H1 (cell line): ENCODE measurements at regions not wholly inside any gene's neighbourhood (a gene's known extent, or its start where the extent isn't known, plus 50 kb on each side); places are given as distances from the start of the nearest gene placed in this dataset.

ENCODE experiments used
- CTCF ChIA-PET: fragments of 300-600 bp; sonication (Branson Sonifier 250); formaldehyde crosslinking; loops from one replicate; lab custom pipeline; 2021; ENCODE audit not compliant: partially characterized antibody; lab: Charles Lee
- POLR2A ChIA-PET: fragments of 300-600 bp; sonication (Branson Sonifier 250); formaldehyde crosslinking; loops from one replicate; lab custom pipeline; 2021; ENCODE audit warnings: inconsistent platforms; ENCODE audit not compliant: partially characterized antibody; lab: Charles Lee
- DNase-seq, 2 experiments: peaks; one replicate each; pipeline versions ENCODE4 v3.0.0 to v3.0.0-alpha.2; 2010 to 2022; ENCODE audit warnings: low spot score in 2 of 2, low read depth in 1 of 2, mixed read lengths in 1 of 2
- FAIRE-seq: peaks from 2 replicates; lab custom pipeline; 2011; peaks lifted over from hg19 to GRCh38; lab: Jason Lieb, UNC
- H2AFZ ChIP-seq: 2 replicates; pipeline ENCODE4 v1.8.1; 2012; ENCODE audit warnings: low read length, inconsistent platforms
- H2AK5ac ChIP-seq: 2 replicates; pipeline ENCODE4 v1.6.1; 2013; ENCODE audit warnings: low read depth, low read length
- H2BK120ac ChIP-seq: replicated peaks from 2 replicates; pipeline ENCODE3; 2013; ENCODE audit warnings: low read depth, low read length, inconsistent platforms
- H2BK12ac ChIP-seq: 2 replicates; pipeline ENCODE4 v1.6.1; 2013; ENCODE audit warnings: low read depth, low read length
- H2BK15ac ChIP-seq: 2 replicates; pipeline ENCODE4 v1.6.1; 2013; ENCODE audit warnings: low read length
- H2BK20ac ChIP-seq: 2 replicates; pipeline ENCODE4 v1.6.1; 2013; ENCODE audit warnings: low read length
- H2BK5ac ChIP-seq: 2 replicates; pipeline ENCODE4 v1.6.1; 2013; ENCODE audit warnings: low read depth, low read length
- H3K14ac ChIP-seq: 2 replicates; pipeline ENCODE4 v1.6.1; 2013; ENCODE audit warnings: inconsistent platforms; ENCODE audit not compliant: insufficient read length
- H3K18ac ChIP-seq: 2 replicates; pipeline ENCODE4 v1.6.1; 2013; ENCODE audit warnings: low read length; ENCODE audit errors: extremely low read depth
- H3K23ac ChIP-seq: 2 replicates; pipeline ENCODE4 v1.6.1; 2013; ENCODE audit warnings: inconsistent platforms; ENCODE audit not compliant: insufficient read length
- H3K23me2 ChIP-seq: 2 replicates; pipeline ENCODE4 v1.6.1; 2013; ENCODE audit warnings: low read depth, low read length
- H3K27ac ChIP-seq: 2 replicates; pipeline ENCODE4 v1.6.1; 2011; ENCODE audit warnings: low read depth, low read length, inconsistent platforms
- H3K27me3 ChIP-seq, 4 experiments: replicated peaks in 1 of 4; 1 replicate in 1 of 4; 2 replicates in 3 of 4; pipeline versions ENCODE4 v1.6.1 to v1.8.1; 2011 to 2013; ENCODE audit warnings: low read length in 3 of 4, mild to moderate bottlenecking in 3 of 4, inconsistent platforms in 2 of 4, mixed read lengths in 2 of 4, moderate library complexity in 1 of 4; ENCODE audit not compliant: control insufficient read depth in 3 of 4, insufficient read depth in 3 of 4; ENCODE audit errors: extremely low read depth in 1 of 4
- H3K36me3 ChIP-seq, 4 experiments: 2 replicates each; pipeline versions ENCODE4 v1.6.1 to v1.8.1; 2011 to 2013; ENCODE audit warnings: mild to moderate bottlenecking in 4 of 4, low read length in 3 of 4, moderate library complexity in 2 of 4, control low read depth in 1 of 4, inconsistent platforms in 1 of 4; ENCODE audit not compliant: insufficient read depth in 4 of 4, control insufficient read depth in 2 of 4
- H3K4ac ChIP-seq: replicated peaks from 2 replicates; pipeline ENCODE3; 2013; ENCODE audit warnings: low read length, low read depth, mixed read lengths, inconsistent platforms; ENCODE audit not compliant: insufficient read length
- H3K4me1 ChIP-seq, 4 experiments: replicated peaks in 1 of 4; 1 replicate in 1 of 4; 2 replicates in 3 of 4; pipeline versions ENCODE4 v1.6.1 to v1.8.1; 2011 to 2013; ENCODE audit warnings: low read length in 3 of 4, inconsistent platforms in 2 of 4, mixed read lengths in 1 of 4; ENCODE audit not compliant: insufficient read depth in 4 of 4, control insufficient read depth in 3 of 4
- H3K4me2 ChIP-seq, 2 experiments: 2 replicates each; pipeline versions ENCODE4 v1.6.1 to v1.8.1; 2011 to 2013; ENCODE audit warnings: low read depth in 2 of 2, low read length in 2 of 2, control low read depth in 1 of 2, inconsistent platforms in 1 of 2, mild to moderate bottlenecking in 1 of 2; ENCODE audit not compliant: insufficient read depth in 1 of 2
- H3K4me3 ChIP-seq, 4 experiments: fragments of 200-600, 300-600 bp in 1 of 4; sonication (generic), shearing (Covaris generic), sonication (Bioruptor Twin) in 1 of 4; 2 replicates each; pipeline versions ENCODE4 v1.5.1 to v1.8.1; 2011 to 2016; ENCODE audit warnings: low read length in 4 of 4, low read depth in 3 of 4, control low read depth in 2 of 4, inconsistent platforms in 2 of 4, mild to moderate bottlenecking in 2 of 4, mixed read lengths in 1 of 4, moderate library complexity in 1 of 4; ENCODE audit not compliant: insufficient read depth in 2 of 4; ENCODE audit errors: extremely low read depth in 1 of 4
- H3K56ac ChIP-seq: replicated peaks from 2 replicates; pipeline ENCODE3; 2013; ENCODE audit warnings: low read depth, mild to moderate bottlenecking, mixed read lengths, low read length, inconsistent platforms; ENCODE audit not compliant: insufficient read length
- H3K79me1 ChIP-seq: 2 replicates; pipeline ENCODE4 v1.6.1; 2013; ENCODE audit warnings: low read depth, low read length, control low read depth
- H3K79me2 ChIP-seq, 2 experiments: 2 replicates each; pipeline versions ENCODE4 v1.6.1 to v1.8.1; 2012 to 2013; ENCODE audit warnings: low read length in 2 of 2, mild to moderate bottlenecking in 2 of 2, inconsistent platforms in 1 of 2; ENCODE audit not compliant: insufficient read depth in 2 of 2, control insufficient read depth in 1 of 2
- H3K9ac ChIP-seq, 4 experiments: replicated peaks in 1 of 4; 1 replicate in 1 of 4; 2 replicates in 3 of 4; pipeline versions ENCODE4 v1.6.1 to v1.8.1; 2011 to 2013; ENCODE audit warnings: low read depth in 3 of 4, low read length in 3 of 4, control low read depth in 2 of 4, mild to moderate bottlenecking in 2 of 4, moderate library complexity in 2 of 4, inconsistent platforms in 1 of 4; ENCODE audit errors: extremely low read depth in 1 of 4
- H3K9me3 ChIP-seq, 2 experiments: 2 replicates each; pipeline versions ENCODE4 v1.6.1 to v1.8.1; 2012 to 2013; ENCODE audit warnings: mild to moderate bottlenecking in 2 of 2, moderate library complexity in 2 of 2, control low read depth in 1 of 2, inconsistent platforms in 1 of 2, low read depth in 1 of 2, low read length in 1 of 2, mixed read lengths in 1 of 2; ENCODE audit not compliant: insufficient read depth in 2 of 2
- H4K20me1 ChIP-seq, 2 experiments: replicated peaks in 1 of 2; 2 replicates each; pipeline versions ENCODE3 to v1.8.1; 2011 to 2013; ENCODE audit warnings: inconsistent platforms in 2 of 2, low read length in 2 of 2, mild to moderate bottlenecking in 1 of 2; ENCODE audit not compliant: insufficient read depth in 2 of 2, control insufficient read depth in 1 of 2
- H4K5ac ChIP-seq: 2 replicates; pipeline ENCODE4 v1.6.1; 2013; ENCODE audit warnings: low read length, low read depth, mixed read lengths, inconsistent platforms; ENCODE audit not compliant: insufficient read length
- H4K8ac ChIP-seq: 2 replicates; pipeline ENCODE4 v1.8.0; 2013; ENCODE audit warnings: mild to moderate bottlenecking, moderate library complexity, low read length, inconsistent platforms; ENCODE audit not compliant: insufficient read depth; ENCODE audit errors: extremely low read depth
- H4K91ac ChIP-seq: replicated peaks from 2 replicates; pipeline ENCODE3; 2013; ENCODE audit warnings: low read length, mixed read lengths, inconsistent platforms; ENCODE audit not compliant: insufficient read length
- EP300 ChIP-seq, 2 experiments: IDR thresholded peaks; 1 replicate in 1 of 2; 2 replicates in 1 of 2; pipeline ENCODE4 v1.6.1; 2011 to 2012; ENCODE audit warnings: low read depth in 2 of 2, low read length in 2 of 2, mild to moderate bottlenecking in 2 of 2, borderline replicate concordance in 1 of 2, inconsistent platforms in 1 of 2, moderate library complexity in 1 of 2
- RAD21 ChIP-seq, 2 experiments: IDR thresholded peaks in 1 of 2; conservative IDR thresholded peaks in 1 of 2; 2 replicates each; pipeline ENCODE4 v1.6.1; 2011; ENCODE audit warnings: low read depth in 2 of 2, low read length in 2 of 2, improper control_type of control experiment in 1 of 2, inconsistent platforms in 1 of 2, mild to moderate bottlenecking in 1 of 2, moderate library complexity in 1 of 2
- WGBS, 2 experiments: shearing (Covaris generic) in 1 of 2; methylation state at CpG; one replicate each; pipeline versions ENCODE4 v1.1.6 to v1.1.7; 2013 to 2015; ENCODE audit warnings: low lambda C conversion rate in 2 of 2, mixed read lengths in 2 of 2, inconsistent platforms in 1 of 2, low coverage in 1 of 2, missing lambda C conversion rate in 1 of 2; ENCODE audit not compliant: insufficient replicate concordance in 2 of 2, insufficient coverage in 1 of 2, insufficient read length in 1 of 2; ENCODE audit errors: extremely low coverage in 1 of 2, missing lambda C conversion rate in 1 of 2; 5-methylcytosine and 5-hydroxymethylcytosine counted together

- Histone ChIP-seq H3K23ac (no peak overlapping the region), H3K18ac (no peak overlapping the region), H3K23me2 (no peaks in the 10 kb centered on the region), H4K91ac (no peak overlapping the region), H3K27ac (no peak overlapping the region), H3K79me2 (no peaks in the 10 kb centered on the region), H2BK20ac (no peak overlapping the region), H3K4me3 (no peak overlapping the region), H2BK120ac (no peak overlapping the region), H2AK5ac (no peak overlapping the region), H4K8ac (no peak overlapping the region), H2AFZ (no peak overlapping the region), H3K14ac (no peak overlapping the region), H4K5ac (no peak overlapping the region), H3K27me3 (no peaks in the 10 kb centered on the region), H2BK15ac (no peak overlapping the region), H3K9me3 (0 out of 4 replicates have a peak, but pooled peaks cover 0 to 3% of the 10 kb centered on the region in 2 experiments), H3K79me1 (no peaks in the 10 kb centered on the region), H3K4ac (no peak overlapping the region), H3K56ac (no peak overlapping the region), H2BK12ac (no peak overlapping the region), H3K4me1 (no peaks in the 10 kb centered on the region), H3K9ac (no peak overlapping the region), H3K4me2 (no peak overlapping the region), H2BK5ac (no peak overlapping the region), H3K36me3 (no peaks in the 10 kb centered on the region), H4K20me1 (no peaks in the 10 kb centered on the region)
- WGBS, 2 experiments = 65% methylated on average over 2 of the region's 2 CpGs; no CpG with 5 or more reads in 1 of the 2 experiments
- no peak for FAIRE-seq
- DNase-seq = no peak
- POLR2A ChIA-PET = no interaction called here
- TF ChIP-seq RAD21 (IDR thresholded peaks at IDR 0.05 in 1 of 2, conservative IDR thresholded peaks at IDR 0.05 in 1 of 2; ENCODE audit: low read depth in 2 of 2, low read length in 2 of 2) = 0 out of 4 replicates have a peak, but pooled peaks of 1 of the 2 experiments have one; percentile 7
- no peak for TF ChIP-seq EP300 (IDR thresholded peaks at IDR 0.05; ENCODE audit: borderline replicate concordance in 1 of 2, low read depth in 2 of 2, low read length in 2 of 2)
- CTCF ChIA-PET = no interaction called here
Observed at GRCh38 chr1:69377507-69377906, 190.2 kb upstream of the LRRC7 start.
